HEK293T (cell line): ENCODE measurements at regions not wholly inside any gene's neighbourhood (a gene's known extent, or its start where the extent isn't known, plus 50 kb on each side); places are given as distances from the start of the nearest gene placed in this dataset.

Experiments
- ARNT ChIP-seq: fragments of 450-650 bp; IDR thresholded peaks from 2 replicates; pipeline ENCODE4 v1.6.1; 2017; ENCODE audit warnings: mild to moderate bottlenecking
- BHLHE40 ChIP-seq: fragments of 450-650 bp; IDR thresholded peaks from 2 replicates; pipeline ENCODE4 v1.6.1; 2016; ENCODE audit warnings: mild to moderate bottlenecking, moderate library complexity, borderline replicate concordance
- ELF4 ChIP-seq: fragments of 450-650 bp; IDR thresholded peaks from 2 replicates; pipeline ENCODE4 v1.6.1; 2017; ENCODE audit warnings: antibody characterized with exemption
- FOXA1 ChIP-seq: fragments of 450-650 bp; IDR thresholded peaks from 2 replicates; pipeline ENCODE4 v1.6.1; 2016; ENCODE audit warnings: mild to moderate bottlenecking
- FOXK2 ChIP-seq: fragments of 450-650 bp; IDR thresholded peaks from 2 replicates; pipeline ENCODE4 v1.6.1; 2016; ENCODE audit warnings: mild to moderate bottlenecking
- FOXM1 ChIP-seq: fragments of 450-650 bp; IDR thresholded peaks from 2 replicates; pipeline ENCODE4 v1.6.1; 2017; ENCODE audit warnings: mild to moderate bottlenecking, borderline replicate concordance
- HDGF ChIP-seq: fragments of 450-650 bp; IDR thresholded peaks from 2 replicates; pipeline ENCODE4 v1.6.1; 2017; ENCODE audit warnings: antibody characterized with exemption, borderline replicate concordance
- L3MBTL2 ChIP-seq: fragments of 450-650 bp; conservative IDR thresholded peaks from 2 replicates; pipeline ENCODE4 v1.6.1; 2016; ENCODE audit warnings: mild to moderate bottlenecking
- LEF1 ChIP-seq: fragments of 450-650 bp; IDR thresholded peaks from 2 replicates; pipeline ENCODE4 v1.6.1; 2017; ENCODE audit warnings: mild to moderate bottlenecking, borderline replicate concordance
- NFRKB ChIP-seq: fragments of 450-650 bp; IDR thresholded peaks from 2 replicates; pipeline ENCODE4 v1.6.1; 2016; ENCODE audit warnings: mild to moderate bottlenecking, moderate library complexity
- SP1 ChIP-seq: fragments of 450-650 bp; IDR thresholded peaks from 2 replicates; pipeline ENCODE4 v1.6.1; 2017
- SUZ12 ChIP-seq: fragments of 450-650 bp; IDR thresholded peaks from 2 replicates; pipeline ENCODE4 v1.6.1; 2016; ENCODE audit warnings: mild to moderate bottlenecking
- TARDBP ChIP-seq: fragments of 450-650 bp; IDR thresholded peaks from 2 replicates; pipeline ENCODE4 v1.6.1; 2016
- ZNF384 ChIP-seq: fragments of 450-650 bp; IDR thresholded peaks from 2 replicates; pipeline ENCODE4 v1.6.1; 2016

DNA sequence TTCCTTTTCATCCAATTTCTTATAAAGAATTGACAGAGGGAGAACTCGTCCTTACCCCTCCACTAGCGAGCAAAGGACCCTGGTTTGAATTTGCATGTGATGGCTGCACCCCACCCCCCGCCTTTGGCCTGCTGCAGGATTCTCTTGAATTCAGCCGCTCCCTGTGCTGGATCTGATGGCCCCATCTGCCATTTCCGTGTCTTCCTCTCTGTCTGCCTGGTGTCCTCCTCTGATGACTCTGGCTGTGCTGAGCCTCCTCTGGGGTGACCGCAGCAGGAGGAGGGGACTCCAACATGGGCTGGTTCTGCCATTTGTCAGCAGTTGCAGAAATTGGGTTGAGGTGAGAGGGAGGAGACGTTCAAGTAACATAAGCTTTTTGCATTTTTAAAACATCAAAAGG lies 188.8 kb downstream of the DLL1 start:
- TF ChIP-seq SUZ12 (no peak), FOXM1 (no peak), L3MBTL2 (no peak), FOXA1 (no peak), SP1 (no peak), ARNT (no peak), FOXK2 (no peak), LEF1 (no peak), TARDBP (no peak), ZNF384 (no peak), BHLHE40 (no peak), NFRKB (no peak), HDGF (no peak), ELF4 (no peak)
